Fibroblast of villous mesenchyme (primary cell): ENCODE measurements at regions not wholly inside any gene's neighbourhood (a gene's known extent, or its start where the extent isn't known, plus 50 kb on each side); places are given as distances from the start of the nearest gene placed in this dataset.

Experiments used
- DNase-seq: peaks from one replicate; pipeline ENCODE4 v3.0.0-alpha.2; 2010; ENCODE audit warnings: low read depth
- H3K4me3 ChIP-seq: 2 replicates; pipeline ENCODE4 v1.5.1; 2011; ENCODE audit warnings: low read depth, mild to moderate bottlenecking, low read length
- CTCF ChIP-seq: IDR thresholded peaks from 2 replicates; pipeline ENCODE4 v1.5.1; 2012; ENCODE audit warnings: low read depth, mild to moderate bottlenecking, low read length; ENCODE audit not compliant: insufficient read depth

- DNase-seq: no peak
- no peak overlapping the region for H3K4me3 ChIP-seq
- TF ChIP-seq CTCF: no peak
Measured at GRCh38 chr14:98077176-98077575, 1194.8 kb downstream of the BCL11B start.

GRCh38 chr14:98082833-98083232 is 1189.2 kb downstream of the BCL11B start:
- no peak for DNase-seq
- no peak overlapping the region for H3K4me3 ChIP-seq
- TF ChIP-seq CTCF: no peak

GRCh38 chr14:98085751-98086150 is 1186.2 kb downstream of the BCL11B start:
- no peak for TF ChIP-seq CTCF
- DNase-seq: no peak
- H3K4me3 ChIP-seq: no peak overlapping the region

- no peak overlapping the region for H3K4me3 ChIP-seq
- DNase-seq: no peak
- TF ChIP-seq CTCF: no peak
Measured at GRCh38 chr14:98093111-98093510, 1178.9 kb downstream of the BCL11B start.

GRCh38 chr14:98099527-98099926 is 1172.5 kb downstream of the BCL11B start:
- no peak for DNase-seq
- no peak overlapping the region for H3K4me3 ChIP-seq
- TF ChIP-seq CTCF: no peak

- no peak for DNase-seq
- TF ChIP-seq CTCF: no peak
- no peak overlapping the region for H3K4me3 ChIP-seq
Measured at GRCh38 chr14:98101323-98101722, 1170.7 kb downstream of the BCL11B start.

- no peak for DNase-seq
- TF ChIP-seq CTCF: no peak
- no peak overlapping the region for H3K4me3 ChIP-seq
Measured at GRCh38 chr14:98103705-98104104, 1168.3 kb downstream of the BCL11B start.
